Inferior parietal cortex (tissue), 1 donor: ENCODE measurements at regions not wholly inside any gene's neighbourhood (a gene's known extent, or its start where the extent isn't known, plus 50 kb on each side); places are given as distances from the start of the nearest gene placed in this dataset.
A peak's percentile ranks its signal among the peaks of the same experiment; 100 is the strongest.

Experiments
- DNase-seq: peaks from one replicate; pipeline ENCODE4 v3.0.0-alpha.2; 2016; ENCODE audit errors: extremely low spot score

GRCh38 chr14:29037411-29037810 lies 270.8 kb downstream of the FOXG1 start:
- no peak for DNase-seq

GRCh38 chr14:29039171-29039570 lies 272.6 kb downstream of the FOXG1 start:
- DNase-seq: no peak

- no peak for DNase-seq
These were observed 276.0 kb downstream of the FOXG1 start for GRCh38 chr14:29042551-29042950.

- no peak for DNase-seq
These were observed 277.1 kb downstream of the FOXG1 start for GRCh38 chr14:29043737-29044136.

- no peak for DNase-seq
These were observed 278.6 kb downstream of the FOXG1 start for GRCh38 chr14:29045237-29045636.

GRCh38 chr14:29054119-29054518 lies 287.5 kb downstream of the FOXG1 start:
- DNase-seq: no peak

- DNase-seq: no peak
These were observed 289.5 kb downstream of the FOXG1 start for GRCh38 chr14:29056041-29056566.

DNA sequence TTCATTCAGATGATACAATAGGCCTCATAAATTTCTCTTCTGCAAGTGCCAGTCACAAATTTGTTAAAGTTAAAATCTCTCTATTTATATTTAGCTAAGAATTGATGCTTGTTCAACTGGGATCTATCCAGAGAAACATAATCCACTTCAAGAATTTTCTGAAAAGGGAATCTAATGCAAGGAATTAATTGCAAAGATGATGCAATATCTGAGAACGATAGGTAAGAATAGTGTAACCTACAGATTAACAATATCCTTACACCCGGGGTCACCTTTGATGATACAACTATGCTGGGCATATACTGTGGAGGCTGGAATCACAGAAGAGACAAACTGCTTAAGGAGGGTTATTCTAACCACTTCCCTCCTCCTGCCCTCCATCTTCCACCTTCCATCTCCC lies 295.1 kb downstream of the FOXG1 start:
- DNase-seq: no peak

- DNase-seq: peak; percentile 17
These were observed 295.9 kb downstream of the FOXG1 start for GRCh38 chr14:29062466-29062865.

- no peak for DNase-seq
These were observed 296.4 kb downstream of the FOXG1 start for GRCh38 chr14:29062976-29063375.

DNA sequence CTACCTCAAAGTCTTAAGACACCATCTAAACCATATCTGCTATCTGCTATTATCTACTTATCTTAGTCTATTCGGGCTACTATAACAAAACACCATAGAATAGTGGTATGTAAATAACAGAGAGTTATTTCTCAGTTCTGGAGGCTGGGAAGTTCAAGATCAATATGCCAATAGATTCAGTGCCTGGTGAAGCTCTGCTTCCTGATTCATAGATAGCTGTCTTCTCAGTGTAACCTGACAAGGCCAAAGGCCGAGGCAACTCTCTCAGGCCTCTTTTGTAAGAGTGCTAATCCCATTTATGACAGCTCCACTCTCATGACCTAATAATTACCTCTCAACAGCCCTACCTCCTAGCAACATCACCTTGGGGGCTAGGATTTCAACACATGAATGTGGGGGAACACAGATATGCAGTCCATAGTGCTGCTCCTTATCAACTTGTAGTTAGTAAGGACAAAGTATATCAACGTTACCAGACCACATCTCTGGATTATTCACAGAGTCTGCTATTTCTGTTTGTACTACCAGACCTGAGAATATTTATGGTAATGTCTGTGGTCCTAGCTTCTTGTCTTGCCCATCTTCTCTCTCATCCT lies 297.8 kb downstream of the FOXG1 start:
- no peak for DNase-seq

DNA sequence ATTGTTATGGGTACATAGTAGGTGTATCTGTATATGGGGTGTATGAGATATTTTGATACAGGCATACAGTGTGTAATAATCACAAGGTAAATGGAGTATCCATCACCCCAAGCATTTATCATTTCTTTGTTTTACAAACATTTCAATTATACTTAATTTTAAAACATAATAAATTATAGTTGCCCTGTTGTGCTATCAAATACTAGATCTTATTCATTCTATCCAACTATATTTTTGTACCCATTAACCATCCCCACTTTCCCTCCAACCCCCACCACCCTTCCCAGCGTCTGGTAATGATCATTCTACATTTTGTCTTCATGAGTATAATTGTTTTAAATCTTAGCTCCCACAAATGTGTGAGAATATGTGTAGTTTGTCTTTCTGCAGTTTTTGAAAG lies 302.6 kb downstream of the FOXG1 start:
- DNase-seq: no peak

- DNase-seq: no peak
These were observed 309.2 kb downstream of the FOXG1 start for GRCh38 chr14:29075761-29076160.

- DNase-seq: no peak
These were observed 311.3 kb downstream of the FOXG1 start for GRCh38 chr14:29077916-29078315.

DNA sequence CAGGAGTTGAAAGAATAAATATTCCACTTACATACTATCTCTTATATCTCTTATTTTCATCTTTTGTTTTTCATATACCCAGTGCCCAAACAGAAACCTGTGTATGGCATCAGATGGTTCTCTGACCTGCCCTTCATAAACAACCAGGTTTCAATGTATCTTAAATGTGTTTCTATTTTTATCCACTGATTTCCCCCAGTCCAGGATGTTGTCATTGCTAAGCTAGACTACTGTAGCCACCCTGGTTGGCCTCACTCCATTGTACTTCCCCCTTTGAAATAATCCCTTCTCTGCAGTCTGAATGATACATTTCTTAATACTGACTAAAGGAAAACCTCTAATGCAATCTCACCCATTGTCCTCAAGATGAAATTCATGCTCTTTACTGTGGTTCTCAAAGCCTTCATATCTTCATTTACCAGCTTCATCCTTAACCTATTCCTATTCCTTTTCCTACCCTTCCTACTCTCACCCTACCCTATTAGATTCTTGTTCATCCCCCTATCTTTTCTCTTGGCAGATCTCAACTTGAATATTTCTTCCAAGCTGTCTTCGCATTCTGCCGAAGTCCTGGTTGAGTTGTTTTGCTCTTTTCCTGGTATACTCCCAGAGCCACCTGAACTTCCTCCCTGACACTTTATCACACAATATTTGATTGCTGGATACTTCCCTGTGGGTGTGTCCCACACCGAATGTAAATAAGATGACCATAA lies 312.4 kb downstream of the FOXG1 start:
- DNase-seq: no peak

DNA sequence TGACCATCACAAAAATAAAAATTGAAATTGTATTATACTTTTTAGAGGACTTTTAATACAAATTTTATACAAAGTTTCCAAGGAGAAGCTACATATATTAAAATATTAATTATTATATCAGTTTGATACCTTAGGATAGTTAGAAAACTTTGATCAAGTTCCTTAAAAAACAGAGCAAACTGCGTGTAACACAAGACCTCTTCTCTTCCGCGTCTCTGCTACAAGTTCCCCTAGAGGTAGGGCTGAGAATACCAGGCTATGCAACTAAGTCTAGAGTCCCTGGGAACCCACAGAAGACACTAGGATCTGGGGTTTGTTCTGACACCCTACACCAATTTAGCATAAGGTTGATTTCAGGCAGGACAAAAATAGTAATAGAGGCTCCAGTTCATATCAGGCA lies 319.0 kb downstream of the FOXG1 start:
- no peak for DNase-seq

- DNase-seq: no peak
These were observed 323.3 kb downstream of the FOXG1 start for GRCh38 chr14:29089849-29090248.

DNA sequence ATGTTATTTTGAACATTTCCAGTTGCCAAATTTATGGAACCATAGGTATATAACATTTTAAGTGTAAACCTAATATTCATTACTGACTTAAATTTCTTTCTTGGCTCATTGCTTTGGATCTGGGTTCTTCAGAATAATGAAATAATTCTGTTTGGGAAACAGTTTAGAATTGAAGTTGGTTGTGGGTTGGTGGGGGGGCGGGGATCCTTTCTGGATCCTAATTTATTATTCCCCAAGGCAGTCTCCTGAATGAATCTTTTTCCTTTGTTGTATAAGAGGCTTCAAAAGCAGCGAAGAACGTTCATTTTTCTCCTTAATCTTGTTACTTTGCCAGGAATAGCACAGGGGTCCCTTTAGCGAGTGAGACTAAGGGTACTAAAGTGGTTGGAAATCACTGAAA lies 325.5 kb downstream of the FOXG1 start:
- DNase-seq: peak; percentile 24

DNA sequence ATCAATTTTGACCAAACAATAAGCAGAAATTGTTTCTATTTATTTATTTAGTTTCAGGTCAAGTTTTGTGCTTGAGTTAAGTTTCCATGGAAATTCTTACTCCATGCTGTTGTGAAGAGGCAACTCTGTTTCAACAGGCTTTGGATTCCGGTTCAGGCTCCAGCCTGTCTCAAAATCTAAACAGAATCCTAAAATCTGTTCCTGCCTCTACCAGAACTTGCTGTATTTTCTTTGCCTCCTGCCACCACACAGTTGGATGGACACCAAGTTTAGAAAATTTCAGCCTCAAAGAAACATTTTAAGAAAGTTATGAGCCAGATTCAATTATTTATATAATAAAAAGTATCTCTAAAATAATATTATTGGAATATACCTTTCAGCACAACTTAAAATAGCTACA lies 330.9 kb downstream of the FOXG1 start:
- DNase-seq: peak; percentile 33

DNA sequence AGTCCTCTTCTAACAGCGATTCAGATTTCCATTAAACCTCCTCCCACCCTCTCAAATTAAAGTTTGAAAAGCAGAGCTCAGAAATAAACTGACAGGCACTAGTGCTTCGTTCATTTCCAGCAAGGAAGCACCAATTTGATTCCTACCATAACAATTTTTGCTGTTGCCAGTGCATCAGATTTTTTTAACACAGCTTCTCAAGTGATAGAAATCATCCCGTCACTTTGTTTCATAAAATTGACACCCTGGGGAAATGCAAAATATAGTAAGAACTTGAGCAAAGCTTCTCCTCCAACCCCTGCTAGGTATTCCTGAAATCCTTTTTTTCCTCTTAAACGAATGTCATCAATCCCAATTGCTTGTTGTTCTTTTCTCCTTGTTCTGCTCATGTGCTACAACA lies 332.1 kb downstream of the FOXG1 start:
- peak; percentile 34 for DNase-seq

DNA sequence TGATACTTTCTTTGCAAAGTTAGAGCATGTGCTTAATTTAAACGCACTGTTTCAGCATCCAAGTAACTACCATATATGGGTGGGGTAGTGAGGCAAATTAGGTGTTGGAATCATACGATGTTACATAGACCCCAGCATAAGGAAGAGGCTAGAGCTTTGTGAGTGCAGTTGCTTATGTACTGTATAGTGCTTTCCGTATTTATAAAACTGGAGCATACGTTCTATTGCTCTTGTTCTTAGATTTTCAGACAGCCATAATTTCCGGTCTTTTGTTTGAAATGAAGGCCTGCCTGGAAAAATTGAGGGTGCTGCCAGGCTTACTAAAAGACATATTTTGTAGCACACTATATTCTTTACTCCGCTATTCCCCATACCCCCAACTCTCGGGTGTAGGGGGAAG lies 335.7 kb downstream of the FOXG1 start:
- DNase-seq: no peak

- no peak for DNase-seq
These were observed 336.4 kb downstream of the FOXG1 start for GRCh38 chr14:29102996-29103395.

- no peak for DNase-seq
These were observed 342.3 kb downstream of the FOXG1 start for GRCh38 chr14:29108908-29109307.

DNA sequence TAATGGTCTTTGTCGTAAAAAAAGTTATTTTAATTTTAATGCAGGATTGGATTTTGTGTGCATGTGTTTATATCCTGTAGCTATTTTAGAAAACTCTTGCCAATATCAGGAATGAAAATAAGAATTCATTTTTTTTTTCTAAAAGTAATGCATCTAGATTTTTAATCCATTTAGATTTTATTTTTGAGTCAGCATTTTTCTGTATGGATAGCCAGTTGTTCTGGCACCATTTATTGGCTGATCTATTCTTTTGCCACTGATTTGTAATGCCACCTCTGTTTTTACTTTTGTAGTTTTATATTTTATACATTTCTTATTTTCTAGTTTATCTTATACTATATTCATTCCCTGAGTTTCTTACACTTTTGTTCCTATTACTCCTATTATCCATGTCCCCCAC lies 343.0 kb downstream of the FOXG1 start:
- DNase-seq: no peak
